ENCODE measurements at regions not wholly inside any gene's neighbourhood (a gene's known extent, or its start where the extent isn't known, plus 50 kb on each side); places are given as distances from the start of the nearest gene placed in this dataset.
"Not testable (repeated sequence)": the region's sequence is repeated elsewhere in the genome, so short reads cannot be mapped to it uniquely, and the experiment has no call there.

- no peak for DNase-seq
These were observed 292.9 kb downstream of the IKZF2 start for GRCh38 chr2:212858496-212858895.

- DNase-seq, result no peak
These were observed 296.6 kb downstream of the IKZF2 start for GRCh38 chr2:212854771-212855170.

GRCh38 chr2:212854116-212854515, 297.3 kb downstream of the IKZF2 start:
- DNase-seq, result no peak

- DNase-seq, result no peak
These were observed 305.5 kb downstream of the IKZF2 start for GRCh38 chr2:212845941-212846340.

- DNase-seq, result no peak
These were observed 305.0 kb upstream of the ERBB4 start for GRCh38 chr2:212843409-212844199.

- DNase-seq, result no peak
These were observed 304.1 kb upstream of the ERBB4 start for GRCh38 chr2:212842544-212843185.

GRCh38 chr2:212841460-212841859, 302.9 kb upstream of the ERBB4 start:
- no peak for DNase-seq

- no peak for DNase-seq
These were observed 293.9 kb upstream of the ERBB4 start for GRCh38 chr2:212832211-212833195.

- no peak for DNase-seq
These were observed 293.1 kb upstream of the ERBB4 start for GRCh38 chr2:212831671-212832199.

GRCh38 chr2:212816267-212816666, 277.7 kb upstream of the ERBB4 start:
- DNase-seq, result no peak

GRCh38 chr2:212815453-212815852, 276.9 kb upstream of the ERBB4 start:
- no peak for DNase-seq

GRCh38 chr2:212814941-212815340, 276.3 kb upstream of the ERBB4 start:
- DNase-seq, result no peak

- DNase-seq, result no peak
These were observed 273.3 kb upstream of the ERBB4 start for GRCh38 chr2:212811921-212812320.

GRCh38 chr2:212811036-212811805, 272.6 kb upstream of the ERBB4 start:
- DNase-seq, result no peak

GRCh38 chr2:212797484-212798205, 259.0 kb upstream of the ERBB4 start:
- DNase-seq, result no peak

- DNase-seq, result no peak
These were observed 255.9 kb upstream of the ERBB4 start for GRCh38 chr2:212794471-212794870.

- DNase-seq, result no peak
These were observed 253.0 kb upstream of the ERBB4 start for GRCh38 chr2:212791569-212791968.

GRCh38 chr2:212786088-212786487, 247.5 kb upstream of the ERBB4 start:
- not testable (repeated sequence) for DNase-seq

GRCh38 chr2:212777020-212777491, 238.5 kb upstream of the ERBB4 start:
- no peak for DNase-seq

GRCh38 chr2:212773808-212774339, 235.3 kb upstream of the ERBB4 start:
- no peak for DNase-seq

- DNase-seq, result no peak
These were observed 231.6 kb upstream of the ERBB4 start for GRCh38 chr2:212770240-212770639.
